DMS79 treated with DMSO at 0.1 percent for 48 hours (cell line): ENCODE measurements at regions not wholly inside any gene's neighbourhood (a gene's known extent, or its start where the extent isn't known, plus 50 kb on each side); places are given as distances from the start of the nearest gene placed in this dataset.
"Not testable (repeated sequence)": the region's sequence is repeated elsewhere in the genome, so short reads cannot be mapped to it uniquely, and the experiment has no call there.

Source experiments
- DNase-seq: peaks from one replicate; lab custom pipeline; 2025; lab: John Stamatoyannopoulos, UW

GRCh38 chr3:75242012-75242735, 422.0 kb upstream of the FRG2C start:
- DNase-seq, result no peak

GRCh38 chr3:75248974-75249373, 415.2 kb upstream of the FRG2C start:
- no peak for DNase-seq

GRCh38 chr3:75254685-75255084, 409.4 kb upstream of the FRG2C start:
- no peak for DNase-seq

- DNase-seq, result not testable (repeated sequence)
Observed at GRCh38 chr3:75258825-75259683, 405.1 kb upstream of the FRG2C start.

GRCh38 chr3:75260975-75261374, 403.2 kb upstream of the FRG2C start:
- DNase-seq, result not testable (repeated sequence)

- no peak for DNase-seq
Observed at GRCh38 chr3:75262661-75263060, 401.5 kb upstream of the FRG2C start.

- no peak for DNase-seq
Observed at GRCh38 chr3:75265897-75266296, 398.2 kb upstream of the FRG2C start.

- DNase-seq, result not testable (repeated sequence)
Observed at GRCh38 chr3:75268576-75268975, 395.6 kb upstream of the FRG2C start.

- not testable (repeated sequence) for DNase-seq
Observed at GRCh38 chr3:75272237-75272636, 391.9 kb upstream of the FRG2C start.

GRCh38 chr3:75272691-75273090, 391.4 kb upstream of the FRG2C start:
- no peak for DNase-seq

GRCh38 chr3:75285531-75286148, 378.5 kb upstream of the FRG2C start:
- not testable (repeated sequence) for DNase-seq

- DNase-seq, result not testable (repeated sequence)
Observed at GRCh38 chr3:75288972-75289574, 375.1 kb upstream of the FRG2C start.

GRCh38 chr3:75294124-75294523, 370.0 kb upstream of the FRG2C start:
- DNase-seq, result no peak

- no peak for DNase-seq
Observed at GRCh38 chr3:75295013-75295412, 369.1 kb upstream of the FRG2C start.

GRCh38 chr3:75296858-75297257, 367.3 kb upstream of the FRG2C start:
- no peak for DNase-seq

- DNase-seq, result no peak
Observed at GRCh38 chr3:75300606-75301005, 363.5 kb upstream of the FRG2C start.

- DNase-seq, result not testable (repeated sequence)
Observed at GRCh38 chr3:75301050-75301449, 363.1 kb upstream of the FRG2C start.

- DNase-seq, result no peak
Observed at GRCh38 chr3:75303741-75304140, 360.4 kb upstream of the FRG2C start.

GRCh38 chr3:75305901-75306300, 358.2 kb upstream of the FRG2C start:
- no peak for DNase-seq

GRCh38 chr3:75311306-75311705, 352.8 kb upstream of the FRG2C start:
- DNase-seq, result not testable (repeated sequence)

- DNase-seq, result not testable (repeated sequence)
Observed at GRCh38 chr3:75312469-75312868, 351.7 kb upstream of the FRG2C start.

GRCh38 chr3:75319776-75320175, 344.4 kb upstream of the FRG2C start:
- not testable (repeated sequence) for DNase-seq
